ENCODE measurements at regions not wholly inside any gene's neighbourhood (a gene's known extent, or its start where the extent isn't known, plus 50 kb on each side); places are given as distances from the start of the nearest gene placed in this dataset.

GRCh38 chr3:88000853-88001252, 58.0 kb downstream of the CGGBP1 start:
- TF ChIP-seq CTCF (conservative IDR thresholded peaks at IDR 0.05; ENCODE audit: control insufficient read depth, insufficient read depth, low read depth, low read length), result no peak

GRCh38 chr3:87997966-87998365, 60.8 kb downstream of the CGGBP1 start:
- no peak for DNase-seq (ENCODE audit: low read depth)
- no peak for TF ChIP-seq CTCF (conservative IDR thresholded peaks at IDR 0.05; ENCODE audit: control insufficient read depth, insufficient read depth, low read depth, low read length)

More at GRCh38 chr3:88000853-88001252, 58.0 kb downstream of the CGGBP1 start:
- peak; percentile 12 for DNase-seq (ENCODE audit: low read depth)
- H3K4me3 ChIP-seq (ENCODE audit: control insufficient read depth, low read depth, low read length), result peak overlapping the region; percentile 23

GRCh38 chr3:87997298-87997697, 61.5 kb downstream of the CGGBP1 start:
- no peak for TF ChIP-seq CTCF (conservative IDR thresholded peaks at IDR 0.05; ENCODE audit: control insufficient read depth, insufficient read depth, low read depth, low read length)

More at GRCh38 chr3:87997966-87998365, 60.8 kb downstream of the CGGBP1 start:
- no peak overlapping the region for H3K4me3 ChIP-seq (ENCODE audit: control insufficient read depth, low read depth, low read length)

GRCh38 chr3:87996882-87997281, 61.9 kb downstream of the CGGBP1 start:
- no peak overlapping the region for H3K4me3 ChIP-seq (ENCODE audit: control insufficient read depth, low read depth, low read length)
- DNase-seq (ENCODE audit: low read depth), result no peak
- no peak for TF ChIP-seq CTCF (conservative IDR thresholded peaks at IDR 0.05; ENCODE audit: control insufficient read depth, insufficient read depth, low read depth, low read length)

More at GRCh38 chr3:87997298-87997697, 61.5 kb downstream of the CGGBP1 start:
- DNase-seq (ENCODE audit: low read depth), result peak; percentile 17
- H3K4me3 ChIP-seq (ENCODE audit: control insufficient read depth, low read depth, low read length), result no peak overlapping the region

GRCh38 chr3:87993566-87993965, 65.2 kb downstream of the CGGBP1 start:
- no peak for DNase-seq (ENCODE audit: low read depth)
- no peak for TF ChIP-seq CTCF (conservative IDR thresholded peaks at IDR 0.05; ENCODE audit: control insufficient read depth, insufficient read depth, low read depth, low read length)
- no peak overlapping the region for H3K4me3 ChIP-seq (ENCODE audit: control insufficient read depth, low read depth, low read length)

- DNase-seq (ENCODE audit: low read depth), result no peak
- TF ChIP-seq CTCF (conservative IDR thresholded peaks at IDR 0.05; ENCODE audit: control insufficient read depth, insufficient read depth, low read depth, low read length), result no peak
- H3K4me3 ChIP-seq (ENCODE audit: control insufficient read depth, low read depth, low read length), result no peak overlapping the region
These were observed 70.9 kb downstream of the CGGBP1 start for GRCh38 chr3:87987952-87988351.

- no peak overlapping the region for H3K4me3 ChIP-seq (ENCODE audit: control insufficient read depth, low read depth, low read length)
- DNase-seq (ENCODE audit: low read depth), result no peak
- no peak for TF ChIP-seq CTCF (conservative IDR thresholded peaks at IDR 0.05; ENCODE audit: control insufficient read depth, insufficient read depth, low read depth, low read length)
These were observed 76.4 kb downstream of the CGGBP1 start for GRCh38 chr3:87982421-87982820.
